ENCODE measurements at regions not wholly inside any gene's neighbourhood (a gene's known extent, or its start where the extent isn't known, plus 50 kb on each side); places are given as distances from the start of the nearest gene placed in this dataset.

DNA sequence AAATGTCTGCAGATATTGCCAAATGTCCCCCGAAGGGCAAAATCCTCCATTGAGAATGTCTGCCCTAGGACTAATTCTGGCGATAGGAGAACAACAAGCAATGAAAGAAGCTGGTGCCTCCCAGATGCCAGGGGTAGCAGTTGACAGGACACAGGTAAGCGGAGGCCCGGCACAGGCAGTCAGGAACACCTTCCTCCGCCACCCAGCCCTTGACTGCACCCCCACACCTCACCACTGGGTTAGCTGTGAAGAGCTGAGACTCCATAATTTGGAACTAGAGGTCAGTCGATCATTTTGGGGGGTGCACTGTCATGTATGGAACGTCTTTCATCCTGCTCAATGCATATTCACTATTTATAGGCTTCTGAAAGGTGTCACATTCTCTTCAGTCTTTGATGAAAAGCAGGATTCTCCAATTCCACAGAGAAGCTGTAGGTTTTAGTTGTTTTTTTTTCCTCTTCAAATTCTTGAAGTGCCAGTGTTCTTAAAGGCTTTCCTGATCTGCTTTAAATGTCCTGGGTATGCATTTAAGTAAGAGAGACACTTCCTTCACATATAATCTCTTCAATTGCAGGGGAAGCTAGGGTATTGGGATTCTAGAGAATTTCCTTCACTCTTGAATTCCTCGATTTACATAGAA lies 111.6 kb upstream of the ZFP42 start:
- 80% methylated on average over 1 of the region's 8 CpGs; no CpG with 5 or more reads in 1 of the 2 experiments for WGBS, 2 experiments (ENCODE audit: extremely low coverage in 2 of 2, insufficient read length in 1 of 2)
- intact Hi-C loops (cut with micrococcal nuclease) (no loop called here), dilution Hi-C loops (cut with HindIII; ENCODE audit: low sequenced_read_pairs, unreplicated experiment) (no loop called here), in situ Hi-C loops (cut with MboI; ENCODE audit: low sequenced_read_pairs) (no loop called here)
- Histone ChIP-seq H4K8ac (ENCODE audit: low read depth in 2 of 2, low read length in 2 of 2) (no peak overlapping the region), H3K56ac (ENCODE audit: extremely low read depth, insufficient read depth, low read length) (no peak overlapping the region), H3K18ac (ENCODE audit: low read depth, low read length) (no peak overlapping the region), H3K14ac (replicated peaks; ENCODE audit: low read depth, low read length) (no peak overlapping the region), H2BK20ac (ENCODE audit: low read depth, low read length) (no peak overlapping the region), H3K4me1 (ENCODE audit: control insufficient read depth, insufficient read depth, low read length) (no peaks in the 10 kb centered on the region), H3K27me3 (ENCODE audit: control insufficient read depth, insufficient read depth, low read length) (no peaks in the 10 kb centered on the region), H4K20me1 (ENCODE audit: insufficient read depth, low read length) (no peaks in the 10 kb centered on the region), H3K9ac (ENCODE audit: low read depth, low read length) (no peak overlapping the region), H3K4me3 (ENCODE audit: insufficient read depth, low read depth, low read length) (no peak overlapping the region), H3K9me1 (ENCODE audit: insufficient read depth, low read length) (no peaks in the 10 kb centered on the region), H2AFZ (replicated peaks; ENCODE audit: low read length, poor library complexity) (no peak overlapping the region), H4K5ac (ENCODE audit: low read depth, low read length) (no peak overlapping the region), H3K79me1 (ENCODE audit: low read depth in 1 of 2, low read length in 2 of 2) (no peaks in the 10 kb centered on the region), H2AK9ac (replicated peaks; ENCODE audit: low read depth, low read length, poor library complexity) (no peak overlapping the region), H3K9me3 (ENCODE audit: control insufficient read depth, insufficient read depth, low read length) (no peaks in the 10 kb centered on the region), H2BK15ac (ENCODE audit: low read depth, low read length) (no peak overlapping the region), H3K4me2 (ENCODE audit: low read depth, low read length) (no peak overlapping the region), H3K23ac (ENCODE audit: low read depth, low read length) (no peak overlapping the region), H3K36me3 (ENCODE audit: control insufficient read depth, insufficient read depth, low read length) (no peaks in the 10 kb centered on the region), H2BK120ac (ENCODE audit: low read depth, low read length) (no peak overlapping the region), H4K91ac (ENCODE audit: insufficient read depth, low read depth, low read length) (no peak overlapping the region), H2AK5ac (ENCODE audit: low read depth, low read length) (no peak overlapping the region), H3K4ac (ENCODE audit: low read depth, low read length) (no peak overlapping the region), H2BK5ac (ENCODE audit: low read depth, low read length, poor library complexity, severe bottlenecking) (no peak overlapping the region), H3K27ac (ENCODE audit: insufficient read depth, low read length) (no peak overlapping the region)
- no TSS peak for BruUV-seq (replicated peaks)
- ATAC-seq (ENCODE audit: low read depth) (no peak), DNase-seq (no peak)
- ChIA-PET POLR2A (ENCODE audit: unreplicated experiment) (no interaction called here), CTCF (interaction anchor here (0.7 kb wide), 1 partner anchor 56 kb away, joined by 3 read pairs; no protein-coding TSS in a partner anchor)
- TF ChIP-seq MAFK (IDR thresholded peaks at IDR 0.05; ENCODE audit: low read depth, low read length) (no peak), POLR2A (IDR thresholded peaks at IDR 0.05; ENCODE audit: low read depth, low read length) (no peak), MXI1 (IDR thresholded peaks at IDR 0.05; ENCODE audit: borderline replicate concordance, low read depth, low read length) (no peak), CHD1 (IDR thresholded peaks at IDR 0.05; ENCODE audit: low read depth, low read length) (no peak), RAD21 (IDR thresholded peaks at IDR 0.05; ENCODE audit: low read length) (no peak), USF2 (IDR thresholded peaks at IDR 0.05; ENCODE audit: low read depth, low read length) (no peak), MAZ (IDR thresholded peaks at IDR 0.05; ENCODE audit: borderline replicate concordance, low read depth, low read length) (no peak), BHLHE40 (IDR thresholded peaks at IDR 0.05; ENCODE audit: low read depth, low read length) (no peak), NFE2L2 (IDR thresholded peaks at IDR 0.05; ENCODE audit: low read depth, low read length) (no peak), ELK1 (IDR thresholded peaks at IDR 0.05; ENCODE audit: borderline replicate concordance, low read depth, low read length) (no peak), SMC3 (IDR thresholded peaks at IDR 0.05; ENCODE audit: low read depth, low read length) (no peak), FOS (IDR thresholded peaks at IDR 0.05; ENCODE audit: low read depth, low read length) (no peak), RFX5 (IDR thresholded peaks at IDR 0.05; ENCODE audit: low read depth, low read length) (no peak), RCOR1 (IDR thresholded peaks at IDR 0.05; ENCODE audit: insufficient replicate concordance, low read length) (no peak), CEBPB (IDR thresholded peaks at IDR 0.05; ENCODE audit: low read depth, low read length) (no peak)
- TF ChIP-seq, protein P1, sequence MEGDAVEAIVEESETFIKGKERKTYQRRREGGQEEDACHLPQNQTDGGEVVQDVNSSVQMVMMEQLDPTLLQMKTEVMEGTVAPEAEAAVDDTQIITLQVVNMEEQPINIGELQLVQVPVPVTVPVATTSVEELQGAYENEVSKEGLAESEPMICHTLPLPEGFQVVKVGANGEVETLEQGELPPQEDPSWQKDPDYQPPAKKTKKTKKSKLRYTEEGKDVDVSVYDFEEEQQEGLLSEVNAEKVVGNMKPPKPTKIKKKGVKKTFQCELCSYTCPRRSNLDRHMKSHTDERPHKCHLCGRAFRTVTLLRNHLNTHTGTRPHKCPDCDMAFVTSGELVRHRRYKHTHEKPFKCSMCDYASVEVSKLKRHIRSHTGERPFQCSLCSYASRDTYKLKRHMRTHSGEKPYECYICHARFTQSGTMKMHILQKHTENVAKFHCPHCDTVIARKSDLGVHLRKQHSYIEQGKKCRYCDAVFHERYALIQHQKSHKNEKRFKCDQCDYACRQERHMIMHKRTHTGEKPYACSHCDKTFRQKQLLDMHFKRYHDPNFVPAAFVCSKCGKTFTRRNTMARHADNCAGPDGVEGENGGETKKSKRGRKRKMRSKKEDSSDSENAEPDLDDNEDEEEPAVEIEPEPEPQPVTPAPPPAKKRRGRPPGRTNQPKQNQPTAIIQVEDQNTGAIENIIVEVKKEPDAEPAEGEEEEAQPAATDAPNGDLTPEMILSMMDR (conservative IDR thresholded peaks at IDR 0.05; ENCODE audit: low read depth, low read length) = no peak
